HuH-7.5 (cell line): ENCODE measurements at regions not wholly inside any gene's neighbourhood (a gene's known extent, or its start where the extent isn't known, plus 50 kb on each side); places are given as distances from the start of the nearest gene placed in this dataset.

Source experiments
- DNase-seq: peaks from one replicate; pipeline ENCODE4 v3.0.0; 2011; ENCODE audit warnings: low spot score

- DNase-seq, result no peak
Observed at GRCh38 chr2:45068571-45069140, 59.4 kb upstream of the SIX2 start.

DNA sequence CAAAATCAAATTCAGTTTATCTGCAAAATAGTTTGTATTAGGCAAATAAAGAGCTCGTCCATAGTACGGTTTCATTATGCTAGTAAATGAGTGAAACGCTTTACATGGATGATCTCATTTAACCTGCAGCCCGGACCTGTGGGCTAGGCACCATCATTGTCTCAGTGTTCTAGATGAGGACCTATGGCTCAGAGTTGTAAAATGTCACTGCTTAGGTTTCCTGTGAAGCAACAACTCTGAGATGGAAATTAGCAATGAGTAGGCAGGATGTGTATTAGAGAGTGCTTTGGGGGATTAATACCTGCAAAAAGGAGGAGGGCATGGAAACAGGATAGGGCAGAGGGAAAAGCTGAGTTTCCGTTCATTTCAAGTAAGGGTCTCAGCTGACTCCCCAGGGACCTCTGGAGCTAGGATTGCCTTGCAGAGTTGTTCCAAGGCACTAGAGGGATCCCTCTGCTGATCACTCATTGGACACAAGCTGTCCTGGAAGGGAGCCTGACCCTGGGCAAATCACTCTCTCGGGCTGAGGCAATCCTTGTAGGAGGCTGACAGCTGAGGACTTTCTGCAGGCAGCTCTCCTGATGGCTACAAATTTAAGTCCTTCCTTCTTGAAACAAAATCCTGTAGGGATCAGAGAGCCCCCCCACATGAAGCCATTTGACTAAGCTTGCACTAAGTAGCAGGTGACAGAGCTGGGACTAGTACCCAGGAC is 58.8 kb upstream of the SIX2 start:
- DNase-seq, result no peak
